ENCODE measurements at regions not wholly inside any gene's neighbourhood (a gene's known extent, or its start where the extent isn't known, plus 50 kb on each side); places are given as distances from the start of the nearest gene placed in this dataset.

- Histone ChIP-seq H3F3A (replicated peaks; ENCODE audit: insufficient read depth) (no peaks in the 10 kb centered on the region), H3K4me1 (ENCODE audit: control insufficient read depth in 1 of 2, insufficient read depth in 2 of 2, low read depth in 1 of 2, low read length in 1 of 2) (no peaks in the 10 kb centered on the region), H4K20me1 (ENCODE audit: insufficient read depth) (no peaks in the 10 kb centered on the region), H3K27ac (ENCODE audit: low read depth in 2 of 2, low read length in 1 of 2) (no peak overlapping the region), H3K4me3 (ENCODE audit: low read depth in 2 of 2, low read length in 1 of 2) (no peak overlapping the region), H3K36me3 (replicated peaks in 1 of 2; ENCODE audit: control insufficient read depth in 1 of 2, insufficient read depth in 2 of 2, low read length in 1 of 2) (no peaks in the 10 kb centered on the region), H3K4me2 (no peak overlapping the region), H2AFZ (ENCODE audit: low read depth) (no peak overlapping the region), H3K27me3 (ENCODE audit: insufficient read depth) (no peaks in the 10 kb centered on the region), H3K79me2 (ENCODE audit: insufficient read depth) (no peaks in the 10 kb centered on the region), H3K9me2 (no peaks in the 10 kb centered on the region), H3K9me3 (no peaks in the 10 kb centered on the region), H3K9ac (no peak overlapping the region)
- 63% methylated on average over 4 of the region's 4 CpGs for WGBS (ENCODE audit: low lambda C conversion rate)
- ChIA-PET CTCF (no interaction called here), POLR2A (no interaction called here)
- TF ChIP-seq USF1 (IDR thresholded peaks at IDR 0.05; ENCODE audit: borderline replicate concordance, low read depth) = no peak
- no peak for DNase-seq
Measured at GRCh38 chr7:24058953-24059352, 225.0 kb upstream of the NPY start.

GRCh38 chr7:24059775-24060174, 224.2 kb upstream of the NPY start:
- ChIA-PET CTCF (no interaction called here), POLR2A (no interaction called here)
- no peak for DNase-seq
- Histone ChIP-seq H3K27me3 (ENCODE audit: insufficient read depth) (no peaks in the 10 kb centered on the region), H4K20me1 (ENCODE audit: insufficient read depth) (no peaks in the 10 kb centered on the region), H2AFZ (ENCODE audit: low read depth) (no peak overlapping the region), H3K4me1 (ENCODE audit: control insufficient read depth in 1 of 2, insufficient read depth in 2 of 2, low read depth in 1 of 2, low read length in 1 of 2) (no peaks in the 10 kb centered on the region), H3K9me2 (no peaks in the 10 kb centered on the region), H3K79me2 (ENCODE audit: insufficient read depth) (no peaks in the 10 kb centered on the region), H3K4me2 (no peak overlapping the region), H3K9ac (no peak overlapping the region), H3K9me3 (no peaks in the 10 kb centered on the region), H3K4me3 (ENCODE audit: low read depth in 2 of 2, low read length in 1 of 2) (no peak overlapping the region), H3F3A (replicated peaks; ENCODE audit: insufficient read depth) (no peaks in the 10 kb centered on the region), H3K36me3 (replicated peaks in 1 of 2; ENCODE audit: control insufficient read depth in 1 of 2, insufficient read depth in 2 of 2, low read length in 1 of 2) (no peaks in the 10 kb centered on the region), H3K27ac (ENCODE audit: low read depth in 2 of 2, low read length in 1 of 2) (no peak overlapping the region)
- TF ChIP-seq RFX5 (IDR thresholded peaks at IDR 0.05; ENCODE audit: low read length) = no peak
- no peak for TF ChIP-seq FOXJ3 (CRISPR knock-in tag; IDR thresholded peaks at IDR 0.05)
- no peak for TF ChIP-seq EZH2phosphoT487 (IDR thresholded peaks at IDR 0.05; ENCODE audit: borderline replicate concordance, low read depth)
- TF ChIP-seq MAX (IDR thresholded peaks at IDR 0.05; ENCODE audit: low read depth) = no peak
- no peak for TF ChIP-seq SIN3A (IDR thresholded peaks at IDR 0.05; ENCODE audit: borderline replicate concordance, low read depth, low read length)
- TF ChIP-seq REST (IDR thresholded peaks at IDR 0.05; ENCODE audit: low read depth, low read length) = no peak
- no peak for TF ChIP-seq SMC3 (IDR thresholded peaks at IDR 0.05; ENCODE audit: low read depth, low read length)
- TF ChIP-seq RCOR1 (IDR thresholded peaks at IDR 0.05; ENCODE audit: low read length) = no peak
- TF ChIP-seq USF1 (IDR thresholded peaks at IDR 0.05; ENCODE audit: borderline replicate concordance, low read depth) = no peak
- WGBS (ENCODE audit: low lambda C conversion rate) = 69% methylated on average over 4 of the region's 12 CpGs

Measured in SK-N-SH (cell line).